ENCODE measurements at regions not wholly inside any gene's neighbourhood (a gene's known extent, or its start where the extent isn't known, plus 50 kb on each side); places are given as distances from the start of the nearest gene placed in this dataset.

GRCh38 chr10:60703266-60704041 lies 74.8 kb upstream of the CDK1 start:
- Histone ChIP-seq H3K9ac (ENCODE audit: control insufficient read depth, extremely low read depth, insufficient read depth, low read length) (no peak overlapping the region), H3K79me2 (ENCODE audit: control insufficient read depth, insufficient read depth, low read length) (no peaks in the 10 kb centered on the region), H3K27me3 (ENCODE audit: control insufficient read depth, extremely low read depth, insufficient read depth, low read length) (no peaks in the 10 kb centered on the region), H3K4me1 (ENCODE audit: control insufficient read depth, extremely low read depth, insufficient read depth, low read length) (no peaks in the 10 kb centered on the region), H2AFZ (ENCODE audit: control insufficient read depth, low read length) (no peak overlapping the region), H3K9me3 (ENCODE audit: control insufficient read depth, low read depth, low read length) (no peaks in the 10 kb centered on the region), H3K4me3 (ENCODE audit: control insufficient read depth in 2 of 3, extremely low read depth in 1 of 3, insufficient read depth in 2 of 3, low read depth in 1 of 3, low read length in 3 of 3) (no peak overlapping the region), H3K27ac (ENCODE audit: control insufficient read depth, insufficient read depth, low read length) (no peak overlapping the region), H3K36me3 (ENCODE audit: control insufficient read depth in 2 of 2, extremely low read depth in 1 of 2, insufficient read depth in 2 of 2, low read length in 2 of 2) (no peaks in the 10 kb centered on the region), H3K4me2 (ENCODE audit: control insufficient read depth, extremely low read depth, insufficient read depth, low read depth, low read length) (no peak overlapping the region), H4K20me1 (ENCODE audit: control insufficient read depth, extremely low read depth, insufficient read depth, low read length) (no peaks in the 10 kb centered on the region), H3K9me1 (ENCODE audit: control insufficient read depth, extremely low read depth, insufficient read depth, low read length) (no peaks in the 10 kb centered on the region)
- TF ChIP-seq CTCF (optimal IDR thresholded peaks at IDR 0.05 in 1 of 3, IDR thresholded peaks at IDR 0.05 in 1 of 3, conservative IDR thresholded peaks at IDR 0.05 in 1 of 3; ENCODE audit: extremely low read depth in 1 of 3, insufficient read depth in 2 of 3, low read length in 3 of 3) = no peak
- FAIRE-seq (no peak), DNase-seq (ENCODE audit: low read depth, low spot score) (no peak)
- dilution Hi-C loops (cut with MboI; ENCODE audit: extremely low pct_ligation_motif_present, low sequenced_read_pairs) = no loop called here

GRCh38 chr10:60687679-60688078 lies 90.6 kb upstream of the CDK1 start:
- no peak overlapping the region for H3K27ac ChIP-seq (ENCODE audit: control insufficient read depth, insufficient read depth, low read length)
- TF ChIP-seq EZH2 (IDR thresholded peaks at IDR 0.05; ENCODE audit: low read length) (no peak), CTCF (optimal IDR thresholded peaks at IDR 0.05 in 1 of 3, IDR thresholded peaks at IDR 0.05 in 1 of 3, conservative IDR thresholded peaks at IDR 0.05 in 1 of 3; ENCODE audit: extremely low read depth in 1 of 3, insufficient read depth in 2 of 3, low read length in 3 of 3) (no peak)
- H3K9me1 ChIP-seq (ENCODE audit: control insufficient read depth, extremely low read depth, insufficient read depth, low read length) = no peaks in the 10 kb centered on the region
- H3K9me3 ChIP-seq (ENCODE audit: control insufficient read depth, low read depth, low read length) = no peaks in the 10 kb centered on the region
- dilution Hi-C loops (cut with MboI; ENCODE audit: extremely low pct_ligation_motif_present, low sequenced_read_pairs) = no loop called here
- H3K36me3 ChIP-seq (ENCODE audit: control insufficient read depth in 2 of 2, extremely low read depth in 1 of 2, insufficient read depth in 2 of 2, low read length in 2 of 2) = no peaks in the 10 kb centered on the region
- FAIRE-seq (no peak), DNase-seq (ENCODE audit: low read depth, low spot score) (no peak)
- no peaks in the 10 kb centered on the region for H3K79me2 ChIP-seq (ENCODE audit: control insufficient read depth, insufficient read depth, low read length)
- H3K9ac ChIP-seq (ENCODE audit: control insufficient read depth, extremely low read depth, insufficient read depth, low read length) = no peak overlapping the region
- H2AFZ ChIP-seq (ENCODE audit: control insufficient read depth, low read length) = no peak overlapping the region
- no peak overlapping the region for H3K4me3 ChIP-seq (ENCODE audit: control insufficient read depth in 2 of 3, extremely low read depth in 1 of 3, insufficient read depth in 2 of 3, low read depth in 1 of 3, low read length in 3 of 3)
- no peak overlapping the region for H3K4me2 ChIP-seq (ENCODE audit: control insufficient read depth, extremely low read depth, insufficient read depth, low read depth, low read length)
- no peaks in the 10 kb centered on the region for H3K4me1 ChIP-seq (ENCODE audit: control insufficient read depth, extremely low read depth, insufficient read depth, low read length)
- no peaks in the 10 kb centered on the region for H4K20me1 ChIP-seq (ENCODE audit: control insufficient read depth, extremely low read depth, insufficient read depth, low read length)
- no peaks in the 10 kb centered on the region for H3K27me3 ChIP-seq (ENCODE audit: control insufficient read depth, extremely low read depth, insufficient read depth, low read length)
